Rectal smooth muscle tissue (tissue), 1 donor: ENCODE measurements at regions not wholly inside any gene's neighbourhood (a gene's known extent, or its start where the extent isn't known, plus 50 kb on each side); places are given as distances from the start of the nearest gene placed in this dataset.

Source experiments
- H3K27ac ChIP-seq: one replicate; pipeline ENCODE4 v1.7.0; 2013; ENCODE audit warnings: low read depth, low read length, inconsistent platforms
- H3K27me3 ChIP-seq: one replicate; pipeline ENCODE4 v1.7.0; 2013; ENCODE audit warnings: low read length; ENCODE audit not compliant: control insufficient read depth, insufficient read depth
- H3K36me3 ChIP-seq: one replicate; pipeline ENCODE4 v1.7.0; 2013; ENCODE audit warnings: low read length; ENCODE audit not compliant: control insufficient read depth, insufficient read depth
- H3K4me1 ChIP-seq: one replicate; pipeline ENCODE4 v1.7.0; 2013; ENCODE audit warnings: low read length; ENCODE audit not compliant: control insufficient read depth, insufficient read depth
- H3K4me3 ChIP-seq: one replicate; pipeline ENCODE4 v1.7.0; 2013; ENCODE audit warnings: low read length
- H3K9ac ChIP-seq: one replicate; pipeline ENCODE4 v1.7.0; 2013; ENCODE audit warnings: low read length

- Histone ChIP-seq H3K4me3 (no peak overlapping the region), H3K9ac (no peak overlapping the region), H3K36me3 (no peaks in the 10 kb centered on the region), H3K4me1 (peaks cover 2% of the 10 kb centered on the region), H3K27ac (no peak overlapping the region), H3K27me3 (no peaks in the 10 kb centered on the region)
Observed at GRCh38 chr11:32331792-32332191, 103.5 kb downstream of the WT1 start.

GRCh38 chr11:32332990-32333319 lies 102.4 kb downstream of the WT1 start:
- Histone ChIP-seq H3K4me1 (peaks cover 2% of the 10 kb centered on the region), H3K9ac (no peak overlapping the region), H3K27ac (no peak overlapping the region), H3K36me3 (no peaks in the 10 kb centered on the region), H3K4me3 (peak overlapping the region; percentile 55), H3K27me3 (no peaks in the 10 kb centered on the region)

- Histone ChIP-seq H3K27ac (no peak overlapping the region), H3K4me3 (peak overlapping the region; percentile 55), H3K27me3 (no peaks in the 10 kb centered on the region), H3K9ac (no peak overlapping the region), H3K36me3 (no peaks in the 10 kb centered on the region), H3K4me1 (peaks cover 2% of the 10 kb centered on the region)
Observed at GRCh38 chr11:32333320-32333991, 101.9 kb downstream of the WT1 start.

GRCh38 chr11:32334822-32335221 lies 100.5 kb downstream of the WT1 start:
- Histone ChIP-seq H3K4me1 (peaks cover 2% of the 10 kb centered on the region), H3K27ac (no peak overlapping the region), H3K36me3 (no peaks in the 10 kb centered on the region), H3K27me3 (no peaks in the 10 kb centered on the region), H3K4me3 (no peak overlapping the region), H3K9ac (no peak overlapping the region)
